ENCODE measurements at regions not wholly inside any gene's neighbourhood (a gene's known extent, or its start where the extent isn't known, plus 50 kb on each side); places are given as distances from the start of the nearest gene placed in this dataset.

- DNase-seq (ENCODE audit: low spot score): no peak
- Histone ChIP-seq H3K9me3 (replicated peaks in 1 of 2; ENCODE audit: control insufficient read depth in 2 of 2, insufficient read depth in 1 of 2, low read depth in 1 of 2, low read length in 2 of 2) (no peaks in the 10 kb centered on the region), H3K27me3 (ENCODE audit: control insufficient read depth in 3 of 3, insufficient read depth in 3 of 3, low read depth in 1 of 3, low read length in 3 of 3) (no peaks in the 10 kb centered on the region), H3K79me1 (ENCODE audit: low read depth, low read length) (no peaks in the 10 kb centered on the region), H3K4ac (ENCODE audit: low read length) (no peak overlapping the region), H3K14ac (ENCODE audit: low read length) (no peak overlapping the region), H3K4me3 (ENCODE audit: low read length in 2 of 2) (no peak overlapping the region), H2AK5ac (ENCODE audit: low read depth, low read length) (no peak overlapping the region), H2BK12ac (ENCODE audit: low read length) (no peak overlapping the region), H3K36me3 (replicated peaks in 1 of 2; ENCODE audit: control insufficient read depth in 2 of 2, insufficient read depth in 2 of 2, low read length in 2 of 2) (no peaks in the 10 kb centered on the region), H3K4me2 (ENCODE audit: insufficient read depth, low read length, poor library complexity, severe bottlenecking) (no peak overlapping the region), H3K23ac (ENCODE audit: low read depth, low read length, poor library complexity) (no peak overlapping the region), H2BK15ac (ENCODE audit: low read length) (no peak overlapping the region), H3K27ac (replicated peaks; ENCODE audit: low read length) (no peak overlapping the region), H2AFZ (ENCODE audit: low read length) (no peak overlapping the region), H3K4me1 (ENCODE audit: control insufficient read depth in 2 of 2, insufficient read depth in 1 of 2, low read depth in 1 of 2, low read length in 2 of 2) (no peaks in the 10 kb centered on the region), H2BK5ac (ENCODE audit: low read length) (no peak overlapping the region), H3K18ac (ENCODE audit: low read length) (no peak overlapping the region), H4K91ac (ENCODE audit: low read depth, low read length, poor library complexity) (no peak overlapping the region), H4K8ac (ENCODE audit: low read depth, low read length) (no peak overlapping the region), H2BK120ac (ENCODE audit: low read depth, low read length) (no peak overlapping the region), H3K9ac (ENCODE audit: low read depth, low read length, poor library complexity) (no peak overlapping the region)
- no CpG with 5 or more reads among the region's 2 CpGs for WGBS, 2 donors (ENCODE audit: extremely low coverage in 2 of 2, insufficient read length in 2 of 2, insufficient replicate concordance in 1 of 2)
These were observed 400.7 kb downstream of the DCAF12L2 start for GRCh38 chrX:125765347-125765746.

GRCh38 chrX:125769628-125770027, 396.5 kb downstream of the DCAF12L2 start:
- Histone ChIP-seq H2AFZ (ENCODE audit: low read length) (no peak overlapping the region), H3K4me2 (ENCODE audit: insufficient read depth, low read length, poor library complexity, severe bottlenecking) (no peak overlapping the region), H3K18ac (ENCODE audit: low read length) (no peak overlapping the region), H3K4me1 (ENCODE audit: control insufficient read depth in 2 of 2, insufficient read depth in 1 of 2, low read depth in 1 of 2, low read length in 2 of 2) (no peaks in the 10 kb centered on the region), H4K8ac (ENCODE audit: low read depth, low read length) (no peak overlapping the region), H3K9me3 (replicated peaks in 1 of 2; ENCODE audit: control insufficient read depth in 2 of 2, insufficient read depth in 1 of 2, low read depth in 1 of 2, low read length in 2 of 2) (no peaks in the 10 kb centered on the region), H3K14ac (ENCODE audit: low read length) (no peak overlapping the region), H2BK15ac (ENCODE audit: low read length) (no peak overlapping the region), H3K23ac (ENCODE audit: low read depth, low read length, poor library complexity) (no peak overlapping the region), H2BK120ac (ENCODE audit: low read depth, low read length) (no peak overlapping the region), H2BK5ac (ENCODE audit: low read length) (no peak overlapping the region), H3K36me3 (replicated peaks in 1 of 2; ENCODE audit: control insufficient read depth in 2 of 2, insufficient read depth in 2 of 2, low read length in 2 of 2) (no peaks in the 10 kb centered on the region), H3K79me1 (ENCODE audit: low read depth, low read length) (no peaks in the 10 kb centered on the region), H3K4me3 (ENCODE audit: low read length in 2 of 2) (no peak overlapping the region), H3K27ac (replicated peaks; ENCODE audit: low read length) (no peak overlapping the region), H4K91ac (ENCODE audit: low read depth, low read length, poor library complexity) (no peak overlapping the region), H3K4ac (ENCODE audit: low read length) (no peak overlapping the region), H2AK5ac (ENCODE audit: low read depth, low read length) (no peak overlapping the region), H3K27me3 (ENCODE audit: control insufficient read depth in 3 of 3, insufficient read depth in 3 of 3, low read depth in 1 of 3, low read length in 3 of 3) (no peaks in the 10 kb centered on the region), H3K9ac (ENCODE audit: low read depth, low read length, poor library complexity) (no peak overlapping the region), H2BK12ac (ENCODE audit: low read length) (no peak overlapping the region)
- DNase-seq (ENCODE audit: low spot score): no peak
- WGBS, 2 donors (ENCODE audit: extremely low coverage in 2 of 2, insufficient read length in 2 of 2, insufficient replicate concordance in 1 of 2): no CpG with 5 or more reads among the region's 2 CpGs

GRCh38 chrX:125778261-125778660, 387.8 kb downstream of the DCAF12L2 start:
- H2BK15ac ChIP-seq (ENCODE audit: low read length): no peak overlapping the region
- H2BK12ac ChIP-seq (ENCODE audit: low read length): no peak overlapping the region
- no peak overlapping the region for H2BK120ac ChIP-seq (ENCODE audit: low read depth, low read length)
- no peak overlapping the region for H3K14ac ChIP-seq (ENCODE audit: low read length)
- H3K27me3 ChIP-seq (ENCODE audit: control insufficient read depth in 3 of 3, insufficient read depth in 3 of 3, low read depth in 1 of 3, low read length in 3 of 3): no peaks in the 10 kb centered on the region
- WGBS, 2 donors (ENCODE audit: extremely low coverage in 2 of 2, insufficient read length in 2 of 2, insufficient replicate concordance in 1 of 2): no CpG with 5 or more reads among the region's 3 CpGs
- H3K4ac ChIP-seq (ENCODE audit: low read length): no peak overlapping the region
- H3K18ac ChIP-seq (ENCODE audit: low read length): no peak overlapping the region
- no peaks in the 10 kb centered on the region for H3K79me1 ChIP-seq (ENCODE audit: low read depth, low read length)
- no peak for DNase-seq (ENCODE audit: low spot score)
- H3K27ac ChIP-seq (replicated peaks; ENCODE audit: low read length): no peak overlapping the region
- no peak overlapping the region for H3K23ac ChIP-seq (ENCODE audit: low read depth, low read length, poor library complexity)
- H3K9me3 ChIP-seq (replicated peaks in 1 of 2; ENCODE audit: control insufficient read depth in 2 of 2, insufficient read depth in 1 of 2, low read depth in 1 of 2, low read length in 2 of 2): no peaks in the 10 kb centered on the region
- H4K91ac ChIP-seq (ENCODE audit: low read depth, low read length, poor library complexity): no peak overlapping the region
- H3K9ac ChIP-seq (ENCODE audit: low read depth, low read length, poor library complexity): no peak overlapping the region
- H3K4me1 ChIP-seq (ENCODE audit: control insufficient read depth in 2 of 2, insufficient read depth in 1 of 2, low read depth in 1 of 2, low read length in 2 of 2): no peaks in the 10 kb centered on the region
- H3K4me2 ChIP-seq (ENCODE audit: insufficient read depth, low read length, poor library complexity, severe bottlenecking): no peak overlapping the region
- no peak overlapping the region for H2AK5ac ChIP-seq (ENCODE audit: low read depth, low read length)
- no peaks in the 10 kb centered on the region for H3K36me3 ChIP-seq (replicated peaks in 1 of 2; ENCODE audit: control insufficient read depth in 2 of 2, insufficient read depth in 2 of 2, low read length in 2 of 2)
- H4K8ac ChIP-seq (ENCODE audit: low read depth, low read length): no peak overlapping the region
- H3K4me3 ChIP-seq (ENCODE audit: low read length in 2 of 2): no peak overlapping the region
- no peak overlapping the region for H2BK5ac ChIP-seq (ENCODE audit: low read length)
- H2AFZ ChIP-seq (ENCODE audit: low read length): no peak overlapping the region

GRCh38 chrX:125782184-125782583, 383.9 kb downstream of the DCAF12L2 start:
- H3K4me3 ChIP-seq (ENCODE audit: low read length in 2 of 2): no peak overlapping the region
- no peaks in the 10 kb centered on the region for H3K9me3 ChIP-seq (replicated peaks in 1 of 2; ENCODE audit: control insufficient read depth in 2 of 2, insufficient read depth in 1 of 2, low read depth in 1 of 2, low read length in 2 of 2)
- H3K9ac ChIP-seq (ENCODE audit: low read depth, low read length, poor library complexity): no peak overlapping the region
- H4K8ac ChIP-seq (ENCODE audit: low read depth, low read length): no peak overlapping the region
- no peak overlapping the region for H2AK5ac ChIP-seq (ENCODE audit: low read depth, low read length)
- H3K36me3 ChIP-seq (replicated peaks in 1 of 2; ENCODE audit: control insufficient read depth in 2 of 2, insufficient read depth in 2 of 2, low read length in 2 of 2): no peaks in the 10 kb centered on the region
- H3K4ac ChIP-seq (ENCODE audit: low read length): no peak overlapping the region
- no peak overlapping the region for H2BK12ac ChIP-seq (ENCODE audit: low read length)
- H3K18ac ChIP-seq (ENCODE audit: low read length): no peak overlapping the region
- H3K23ac ChIP-seq (ENCODE audit: low read depth, low read length, poor library complexity): no peak overlapping the region
- no peak overlapping the region for H3K14ac ChIP-seq (ENCODE audit: low read length)
- no peaks in the 10 kb centered on the region for H3K79me1 ChIP-seq (ENCODE audit: low read depth, low read length)
- H3K27me3 ChIP-seq (ENCODE audit: control insufficient read depth in 3 of 3, insufficient read depth in 3 of 3, low read depth in 1 of 3, low read length in 3 of 3): no peaks in the 10 kb centered on the region
- H4K91ac ChIP-seq (ENCODE audit: low read depth, low read length, poor library complexity): no peak overlapping the region
- H2BK5ac ChIP-seq (ENCODE audit: low read length): no peak overlapping the region
- WGBS, 2 donors (ENCODE audit: extremely low coverage in 2 of 2, insufficient read length in 2 of 2, insufficient replicate concordance in 1 of 2): no CpG with 5 or more reads among the region's 2 CpGs
- H3K27ac ChIP-seq (replicated peaks; ENCODE audit: low read length): no peak overlapping the region
- no peaks in the 10 kb centered on the region for H3K4me1 ChIP-seq (ENCODE audit: control insufficient read depth in 2 of 2, insufficient read depth in 1 of 2, low read depth in 1 of 2, low read length in 2 of 2)
- no peak overlapping the region for H3K4me2 ChIP-seq (ENCODE audit: insufficient read depth, low read length, poor library complexity, severe bottlenecking)
- H2AFZ ChIP-seq (ENCODE audit: low read length): no peak overlapping the region
- no peak overlapping the region for H2BK15ac ChIP-seq (ENCODE audit: low read length)
- no peak overlapping the region for H2BK120ac ChIP-seq (ENCODE audit: low read depth, low read length)
- no peak for DNase-seq (ENCODE audit: low spot score)
